Panc1 (cell line): ENCODE measurements at regions not wholly inside any gene's neighbourhood (a gene's known extent, or its start where the extent isn't known, plus 50 kb on each side); places are given as distances from the start of the nearest gene placed in this dataset.

Experiments
- ATAC-seq: fragments of 200-7000 bp; cut with Tn5 transposase; 2 replicates; pipeline ENCODE4 v1.9.1; 2020; ENCODE audit warnings: mild to moderate bottlenecking, moderate library complexity
- BruUV-seq: library from RNA; stranded (reverse); fragments of 400-500 nt; replicated peaks from 2 replicates; lab custom pipeline; 2021; lab: Mats Ljungman, UMichigan
- CTCF ChIA-PET: fragments of 300-600 bp; sonication (Branson Sonifier 250); formaldehyde crosslinking; loops from one replicate; lab custom pipeline; 2022; ENCODE audit warnings: antibody characterized with exemption; lab: Charles Lee
- POLR2A ChIA-PET: fragments of 300-600 bp; sonication (Branson Sonifier 250); formaldehyde crosslinking; loops from one replicate; lab custom pipeline; 2022; ENCODE audit warnings: antibody characterized with exemption; lab: Charles Lee
- DNase-seq: peaks from one replicate; pipeline ENCODE4 v3.0.0-alpha.2; 2010; ENCODE audit warnings: low read depth, low spot score
- H3K27ac ChIP-seq: 2 replicates; pipeline ENCODE4 v1.5.1; 2011; ENCODE audit warnings: mild to moderate bottlenecking, low read length, inconsistent platforms
- H3K27me3 ChIP-seq: fragments of 200-500 bp; sonication (Bioruptor generic); 2 replicates; pipeline ENCODE4 v1.6.0; 2014; ENCODE audit warnings: low read length, inconsistent platforms; ENCODE audit not compliant: control insufficient read depth, insufficient read depth
- H3K36me3 ChIP-seq: fragments of 200-500 bp; sonication (Bioruptor generic); 2 replicates; pipeline ENCODE4 v1.5.1; 2014; ENCODE audit warnings: inconsistent platforms, mild to moderate bottlenecking, low read length, moderate library complexity; ENCODE audit not compliant: control insufficient read depth, insufficient read depth
- H3K4me1 ChIP-seq: 2 replicates; pipeline ENCODE4 v1.5.1; 2011; ENCODE audit warnings: inconsistent platforms, mild to moderate bottlenecking, low read length, moderate library complexity; ENCODE audit not compliant: control insufficient read depth, insufficient read depth
- H3K4me3 ChIP-seq, 2 experiments: 2 replicates each; pipeline ENCODE4 v1.5.1; 2011 to 2012; ENCODE audit warnings: low read depth in 2 of 2, low read length in 2 of 2, mild to moderate bottlenecking in 2 of 2, inconsistent platforms in 1 of 2, moderate library complexity in 1 of 2
- H3K9me3 ChIP-seq: fragments of 200-500 bp; sonication (Bioruptor generic); 2 replicates; pipeline ENCODE4 v1.5.1; 2014; ENCODE audit warnings: low read depth, mild to moderate bottlenecking, inconsistent platforms, low read length, moderate library complexity; ENCODE audit not compliant: control insufficient read depth, insufficient read depth
- POLR2AphosphoS5 ChIP-seq: IDR thresholded peaks from 2 replicates; pipeline ENCODE4 v1.6.1; 2012; ENCODE audit warnings: mild to moderate bottlenecking, low read depth, low read length, moderate library complexity
- REST ChIP-seq, 2 experiments: IDR thresholded peaks; 2 replicates each; pipeline ENCODE4 v1.6.1; 2011 to 2012; ENCODE audit warnings: low read depth in 2 of 2, control low read depth in 1 of 2, low read length in 1 of 2, mild to moderate bottlenecking in 1 of 2, moderate library complexity in 1 of 2; ENCODE audit not compliant: insufficient read depth in 1 of 2
- SIN3A ChIP-seq: IDR thresholded peaks from 2 replicates; pipeline ENCODE4 v1.6.1; 2012; ENCODE audit warnings: low read depth, mild to moderate bottlenecking, low read length, moderate library complexity, borderline replicate concordance; ENCODE audit not compliant: insufficient read depth
- TCF7L2 ChIP-seq: IDR thresholded peaks from 2 replicates; pipeline ENCODE4 v1.6.1; 2011; ENCODE audit warnings: mild to moderate bottlenecking, low read depth, low read length, inconsistent platforms
- in situ Hi-C: cut with HindIII; loops from 2 replicates; pipeline ENCODE4 v1.10.0; 2016; ENCODE audit warnings: low sequenced_read_pairs, low pct_unique_long_range_greater_than_20kb
- intact Hi-C: fragments of 100-400 bp; cut with micrococcal nuclease; formaldehyde crosslinking; loops from one replicate; pipeline ENCODE4 v1.10.0; 2022; ENCODE audit not compliant: unreplicated experiment
- TF ChIP-seq, protein P1 (sequence below): fragments of 450-650 bp; IDR thresholded peaks from 2 replicates; pipeline ENCODE4 v1.5.1; 2017; ENCODE audit warnings: mild to moderate bottlenecking

DNA sequence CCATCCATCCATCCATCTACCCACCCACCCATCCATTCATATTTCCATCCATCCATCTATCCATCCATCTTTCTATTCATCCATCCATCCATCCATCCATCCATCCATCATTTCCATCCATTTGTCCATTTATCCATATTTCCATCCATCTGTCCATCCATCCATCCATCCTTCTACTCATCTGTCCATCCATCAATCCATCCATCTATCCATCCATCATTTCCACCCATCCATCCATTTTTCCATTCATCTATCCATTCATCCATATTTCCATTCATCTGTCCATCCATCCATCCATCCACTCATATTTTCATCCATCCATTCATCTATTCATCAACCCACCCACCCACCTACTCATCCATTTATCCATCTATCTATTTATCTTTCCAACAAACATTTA is 229.6 kb downstream of the TEX29 start:
- Histone ChIP-seq H3K36me3 (no peaks in the 10 kb centered on the region), H3K9me3 (no peaks in the 10 kb centered on the region), H3K27me3 (no peaks in the 10 kb centered on the region), H3K27ac (no peak overlapping the region), H3K4me3 (no peak overlapping the region), H3K4me1 (no peaks in the 10 kb centered on the region)
- TF ChIP-seq, protein P1, sequence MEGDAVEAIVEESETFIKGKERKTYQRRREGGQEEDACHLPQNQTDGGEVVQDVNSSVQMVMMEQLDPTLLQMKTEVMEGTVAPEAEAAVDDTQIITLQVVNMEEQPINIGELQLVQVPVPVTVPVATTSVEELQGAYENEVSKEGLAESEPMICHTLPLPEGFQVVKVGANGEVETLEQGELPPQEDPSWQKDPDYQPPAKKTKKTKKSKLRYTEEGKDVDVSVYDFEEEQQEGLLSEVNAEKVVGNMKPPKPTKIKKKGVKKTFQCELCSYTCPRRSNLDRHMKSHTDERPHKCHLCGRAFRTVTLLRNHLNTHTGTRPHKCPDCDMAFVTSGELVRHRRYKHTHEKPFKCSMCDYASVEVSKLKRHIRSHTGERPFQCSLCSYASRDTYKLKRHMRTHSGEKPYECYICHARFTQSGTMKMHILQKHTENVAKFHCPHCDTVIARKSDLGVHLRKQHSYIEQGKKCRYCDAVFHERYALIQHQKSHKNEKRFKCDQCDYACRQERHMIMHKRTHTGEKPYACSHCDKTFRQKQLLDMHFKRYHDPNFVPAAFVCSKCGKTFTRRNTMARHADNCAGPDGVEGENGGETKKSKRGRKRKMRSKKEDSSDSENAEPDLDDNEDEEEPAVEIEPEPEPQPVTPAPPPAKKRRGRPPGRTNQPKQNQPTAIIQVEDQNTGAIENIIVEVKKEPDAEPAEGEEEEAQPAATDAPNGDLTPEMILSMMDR: no peak
- TF ChIP-seq REST (IDR thresholded peaks at IDR 0.05; ENCODE audit: insufficient read depth in 1 of 2, low read depth in 2 of 2, low read length in 1 of 2) (no peak), TCF7L2 (no peak), POLR2AphosphoS5 (no peak), SIN3A (no peak)
- ChIA-PET POLR2A (no interaction called here), CTCF (no interaction called here)
- no peak for DNase-seq
- intact Hi-C loops: no loop called here
- no peak for ATAC-seq
- in situ Hi-C loops: no loop called here
- no TSS peak for BruUV-seq

GRCh38 chr13:111551204-111551820 is 230.9 kb downstream of the TEX29 start:
- H3K4me3 ChIP-seq: no peak overlapping the region
- no peaks in the 10 kb centered on the region for H3K9me3 ChIP-seq
- BruUV-seq: no TSS peak
- H3K27me3 ChIP-seq: no peaks in the 10 kb centered on the region
- TF ChIP-seq, protein P1: no peak
- TF ChIP-seq SIN3A (no peak), TCF7L2 (no peak), POLR2AphosphoS5 (no peak), REST (IDR thresholded peaks at IDR 0.05; ENCODE audit: insufficient read depth in 1 of 2, low read depth in 2 of 2, low read length in 1 of 2) (no peak)
- H3K36me3 ChIP-seq: no peaks in the 10 kb centered on the region
- H3K4me1 ChIP-seq: no peaks in the 10 kb centered on the region
- DNase-seq (no peak), ATAC-seq (no peak)
- ChIA-PET CTCF (no interaction called here), POLR2A (no interaction called here)
- in situ Hi-C loops: no loop called here
- intact Hi-C loops: no loop called here
- no peak overlapping the region for H3K27ac ChIP-seq
